Keratinocyte (primary cell): ENCODE measurements at regions not wholly inside any gene's neighbourhood (a gene's known extent, or its start where the extent isn't known, plus 50 kb on each side); places are given as distances from the start of the nearest gene placed in this dataset.

Source experiments
- DNase-seq: peaks from one replicate; pipeline ENCODE4 v3.0.0-alpha.2; 2011; ENCODE audit warnings: low read depth, missing footprints, low spot score
- FAIRE-seq: peaks from 2 replicates; lab custom pipeline; 2011; peaks lifted over from hg19 to GRCh38; lab: Jason Lieb, UNC
- H2AFZ ChIP-seq: 2 replicates; pipeline ENCODE4 v1.6.0; 2012; ENCODE audit warnings: low read length, control low read depth, inconsistent platforms; ENCODE audit not compliant: control insufficient read depth
- H3K27ac ChIP-seq: 2 replicates; pipeline ENCODE4 v1.5.1; 2011; ENCODE audit warnings: low read length; ENCODE audit not compliant: control insufficient read depth, insufficient read depth
- H3K27me3 ChIP-seq: 3 replicates; pipeline ENCODE4 v1.6.0; 2011; ENCODE audit warnings: low read length; ENCODE audit not compliant: control insufficient read depth, insufficient read depth; ENCODE audit errors: extremely low read depth
- H3K36me3 ChIP-seq, 2 experiments: 2 replicates in 1 of 2; 3 replicates in 1 of 2; pipeline ENCODE4 v1.5.1; 2011; ENCODE audit warnings: low read length in 2 of 2, mild to moderate bottlenecking in 1 of 2; ENCODE audit not compliant: control insufficient read depth in 2 of 2, insufficient read depth in 2 of 2; ENCODE audit errors: extremely low read depth in 1 of 2
- H3K4me1 ChIP-seq: 3 replicates; pipeline ENCODE4 v1.5.1; 2011; ENCODE audit warnings: low read length; ENCODE audit not compliant: control insufficient read depth, insufficient read depth; ENCODE audit errors: extremely low read depth
- H3K4me2 ChIP-seq: 3 replicates; pipeline ENCODE4 v1.6.0; 2011; ENCODE audit warnings: low read depth, low read length; ENCODE audit not compliant: control insufficient read depth, insufficient read depth; ENCODE audit errors: extremely low read depth
- H3K4me3 ChIP-seq, 3 experiments: fragments of 200-600 bp in 1 of 3; sonication (generic) in 1 of 3; 2 replicates in 2 of 3; 3 replicates in 1 of 3; pipeline ENCODE4 v1.5.1; 2011 to 2016; ENCODE audit warnings: low read length in 3 of 3, mild to moderate bottlenecking in 3 of 3, control low read depth in 2 of 3, inconsistent platforms in 1 of 3, low read depth in 1 of 3, mixed read lengths in 1 of 3, mixed run types in 1 of 3, moderate library complexity in 1 of 3; ENCODE audit not compliant: control insufficient read depth in 2 of 3, insufficient read depth in 2 of 3; ENCODE audit errors: extremely low read depth in 1 of 3
- H3K79me2 ChIP-seq: 2 replicates; pipeline ENCODE4 v1.6.0; 2012; ENCODE audit warnings: low read length; ENCODE audit not compliant: control insufficient read depth, insufficient read depth
- H3K9ac ChIP-seq: 3 replicates; pipeline ENCODE4 v1.6.0; 2011; ENCODE audit warnings: low read length; ENCODE audit not compliant: control insufficient read depth, insufficient read depth; ENCODE audit errors: extremely low read depth
- H3K9me1 ChIP-seq: 3 replicates; pipeline ENCODE4 v1.6.0; 2011; ENCODE audit warnings: low read length; ENCODE audit not compliant: control insufficient read depth, insufficient read depth; ENCODE audit errors: extremely low read depth
- H3K9me3 ChIP-seq: 2 replicates; pipeline ENCODE4 v1.5.1; 2012; ENCODE audit warnings: low read depth, low read length; ENCODE audit not compliant: control insufficient read depth
- H4K20me1 ChIP-seq: 3 replicates; pipeline ENCODE4 v1.6.0; 2011; ENCODE audit warnings: low read length; ENCODE audit not compliant: control insufficient read depth, insufficient read depth; ENCODE audit errors: extremely low read depth
- EZH2 ChIP-seq: IDR thresholded peaks from one replicate; pipeline ENCODE4 v1.6.1; 2012; ENCODE audit warnings: inconsistent platforms, mild to moderate bottlenecking, low read length, moderate library complexity
- dilution Hi-C: fragments of 300-500 bp; cut with MboI; formaldehyde crosslinking; loops from one replicate; pipeline ENCODE4 v1.7.0; 2020; ENCODE audit warnings: low sequenced_read_pairs; ENCODE audit not compliant: extremely low pct_ligation_motif_present
- TF ChIP-seq, protein P1 (sequence below), 3 experiments: IDR thresholded peaks in 1 of 3; conservative IDR thresholded peaks in 1 of 3; optimal IDR thresholded peaks in 1 of 3; 2 replicates in 2 of 3; 3 replicates in 1 of 3; pipeline versions ENCODE3 to v1.5.1; 2011; ENCODE audit warnings: low read length in 3 of 3, mild to moderate bottlenecking in 3 of 3, moderate library complexity in 2 of 3, control low read depth in 1 of 3, inconsistent platforms in 1 of 3; ENCODE audit not compliant: insufficient read depth in 2 of 3; ENCODE audit errors: extremely low read depth in 1 of 3

DNA sequence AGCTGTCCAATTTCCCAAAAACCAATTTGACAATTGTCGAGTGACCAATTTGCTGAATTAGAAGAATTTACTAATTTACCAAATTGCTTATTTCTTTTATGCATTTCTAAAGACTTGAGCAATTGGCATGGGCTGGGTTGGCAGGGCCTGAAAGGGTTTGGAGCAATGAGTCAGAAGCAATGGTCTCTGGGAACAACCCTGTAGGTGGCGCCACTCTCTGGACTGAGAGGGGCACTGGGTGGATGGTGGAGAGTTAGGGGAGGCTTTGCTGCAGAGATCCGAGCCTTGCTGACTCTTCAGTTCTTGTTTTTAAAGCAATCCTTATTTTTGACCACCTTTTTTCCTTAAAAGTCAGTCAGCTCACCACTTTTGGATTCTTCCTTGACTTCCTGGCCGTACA lies 71.5 kb upstream of the RPS23 start:
- dilution Hi-C loops: no loop called here
- Histone ChIP-seq H4K20me1 (no peaks in the 10 kb centered on the region), H3K79me2 (no peaks in the 10 kb centered on the region), H3K9me1 (no peaks in the 10 kb centered on the region), H3K4me2 (no peak overlapping the region), H3K27ac (no peak overlapping the region), H3K9ac (no peak overlapping the region), H3K9me3 (no peaks in the 10 kb centered on the region), H2AFZ (no peak overlapping the region), H3K4me1 (peaks cover 8% of the 10 kb centered on the region), H3K27me3 (no peaks in the 10 kb centered on the region), H3K4me3 (no peak overlapping the region), H3K36me3 (no peaks in the 10 kb centered on the region)
- DNase-seq (no peak), FAIRE-seq (no peak)
- no peak for TF ChIP-seq EZH2
- TF ChIP-seq, protein P1, sequence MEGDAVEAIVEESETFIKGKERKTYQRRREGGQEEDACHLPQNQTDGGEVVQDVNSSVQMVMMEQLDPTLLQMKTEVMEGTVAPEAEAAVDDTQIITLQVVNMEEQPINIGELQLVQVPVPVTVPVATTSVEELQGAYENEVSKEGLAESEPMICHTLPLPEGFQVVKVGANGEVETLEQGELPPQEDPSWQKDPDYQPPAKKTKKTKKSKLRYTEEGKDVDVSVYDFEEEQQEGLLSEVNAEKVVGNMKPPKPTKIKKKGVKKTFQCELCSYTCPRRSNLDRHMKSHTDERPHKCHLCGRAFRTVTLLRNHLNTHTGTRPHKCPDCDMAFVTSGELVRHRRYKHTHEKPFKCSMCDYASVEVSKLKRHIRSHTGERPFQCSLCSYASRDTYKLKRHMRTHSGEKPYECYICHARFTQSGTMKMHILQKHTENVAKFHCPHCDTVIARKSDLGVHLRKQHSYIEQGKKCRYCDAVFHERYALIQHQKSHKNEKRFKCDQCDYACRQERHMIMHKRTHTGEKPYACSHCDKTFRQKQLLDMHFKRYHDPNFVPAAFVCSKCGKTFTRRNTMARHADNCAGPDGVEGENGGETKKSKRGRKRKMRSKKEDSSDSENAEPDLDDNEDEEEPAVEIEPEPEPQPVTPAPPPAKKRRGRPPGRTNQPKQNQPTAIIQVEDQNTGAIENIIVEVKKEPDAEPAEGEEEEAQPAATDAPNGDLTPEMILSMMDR (optimal IDR thresholded peaks at IDR 0.05 in 1 of 3, IDR thresholded peaks at IDR 0.05 in 1 of 3, conservative IDR thresholded peaks at IDR 0.05 in 1 of 3; ENCODE audit: extremely low read depth in 1 of 3, insufficient read depth in 2 of 3, low read length in 3 of 3): peak; percentile 54 to 65 (median 54)

DNA sequence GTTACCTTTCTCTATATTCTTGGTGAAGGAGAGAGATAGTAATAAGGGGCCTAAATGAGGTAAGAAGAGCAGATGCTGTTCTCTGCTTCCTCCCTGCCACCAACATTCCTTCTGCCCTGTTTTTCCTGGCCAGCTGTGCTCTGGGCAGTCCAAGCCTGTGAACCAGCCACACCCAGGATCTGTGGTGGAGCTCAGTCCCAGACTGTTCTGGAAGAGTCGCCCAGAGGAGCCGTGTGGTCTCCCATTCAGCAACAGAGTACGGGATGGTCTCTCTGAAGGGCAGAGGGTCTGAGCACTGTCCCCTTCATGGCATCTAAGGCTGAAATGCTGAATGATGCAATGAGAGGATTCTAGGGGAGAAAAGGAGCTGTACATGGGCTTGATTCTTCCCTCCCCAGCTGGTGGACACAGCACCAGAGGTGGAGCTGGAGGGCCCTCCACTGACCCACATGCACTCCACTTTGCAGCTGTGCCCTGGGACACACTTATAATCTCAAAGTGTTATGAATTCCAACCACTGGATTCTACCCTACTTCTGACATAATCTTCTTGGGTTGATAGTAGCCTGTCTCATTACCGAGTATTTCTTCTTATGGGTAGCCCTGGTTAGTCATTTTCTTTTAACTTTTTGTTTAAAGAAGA lies 70.8 kb upstream of the RPS23 start:
- H3K4me2 ChIP-seq: no peak overlapping the region
- H2AFZ ChIP-seq: no peak overlapping the region
- H3K27ac ChIP-seq: no peak overlapping the region

More for the DNA sequence above, 70.8 kb upstream of the RPS23 start:
- H3K79me2 ChIP-seq: no peaks in the 10 kb centered on the region
- dilution Hi-C loops: no loop called here
- no peaks in the 10 kb centered on the region for H3K9me1 ChIP-seq
- no peak overlapping the region for H3K9ac ChIP-seq
- FAIRE-seq: no peak
- DNase-seq: no peak
- no peak for TF ChIP-seq EZH2
- TF ChIP-seq, protein P1 (optimal IDR thresholded peaks at IDR 0.05 in 1 of 3, IDR thresholded peaks at IDR 0.05 in 1 of 3, conservative IDR thresholded peaks at IDR 0.05 in 1 of 3; ENCODE audit: extremely low read depth in 1 of 3, insufficient read depth in 2 of 3, low read length in 3 of 3): no peak
- H3K9me3 ChIP-seq: no peaks in the 10 kb centered on the region
- H3K4me3 ChIP-seq: no peak overlapping the region
- no peaks in the 10 kb centered on the region for H3K36me3 ChIP-seq
- H4K20me1 ChIP-seq: no peaks in the 10 kb centered on the region
- no peaks in the 10 kb centered on the region for H3K27me3 ChIP-seq
- H3K4me1 ChIP-seq: peaks cover 8% of the 10 kb centered on the region
